ENCODE measurements at regions not wholly inside any gene's neighbourhood (a gene's known extent, or its start where the extent isn't known, plus 50 kb on each side); places are given as distances from the start of the nearest gene placed in this dataset.
"Not testable (repeated sequence)": the region's sequence is repeated elsewhere in the genome, so short reads cannot be mapped to it uniquely, and the experiment has no call there.

DNA sequence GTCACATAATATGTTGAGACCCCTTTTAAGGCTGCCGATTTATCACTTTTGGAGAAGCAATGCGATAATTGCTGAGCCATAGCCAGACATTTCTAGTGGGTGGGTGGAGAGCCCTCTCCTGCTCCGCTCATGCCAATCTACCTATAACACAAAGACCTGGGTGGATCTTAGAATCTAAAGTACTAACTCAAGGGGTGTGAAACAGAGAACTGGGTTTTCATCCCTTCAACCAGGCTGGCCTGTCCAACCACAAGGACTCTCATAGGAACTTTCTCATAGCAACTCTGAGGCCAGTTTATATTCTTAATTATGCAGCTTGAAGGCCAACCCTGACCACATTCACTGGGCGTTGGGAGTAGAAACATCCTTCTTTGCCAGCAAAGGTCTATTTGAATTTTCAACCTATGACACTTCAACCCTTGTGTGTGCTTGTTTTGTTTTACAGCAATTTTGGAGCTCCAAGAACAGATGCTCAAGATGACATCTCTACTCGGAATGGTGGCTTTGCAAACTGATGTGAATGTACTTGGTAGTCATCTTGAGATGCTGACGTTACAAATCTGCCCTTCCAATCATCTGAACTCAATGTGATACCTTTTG is 1198.2 kb upstream of the AUTS2 start:
- no peak for DNase-seq (ENCODE audit: low spot score)

DNA sequence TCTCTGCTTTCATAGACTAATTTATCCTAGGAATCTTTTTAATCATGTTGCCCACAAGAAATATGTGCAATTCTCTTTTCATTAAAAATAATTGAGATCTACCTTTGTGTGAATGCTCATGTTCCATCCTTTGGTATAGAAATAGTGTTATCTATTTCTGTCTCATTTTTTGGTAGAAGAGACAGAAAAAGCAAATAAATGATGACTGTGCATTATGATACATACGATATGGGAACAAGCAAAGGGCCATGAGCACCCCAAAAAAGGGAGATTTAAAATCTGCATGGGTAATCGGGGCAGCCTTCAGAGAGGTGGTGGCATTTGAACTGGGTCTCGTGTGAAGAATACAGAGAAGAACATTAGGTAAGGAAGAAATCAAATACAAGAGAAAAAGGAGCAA is 1197.5 kb upstream of the AUTS2 start:
- DNase-seq (ENCODE audit: low spot score), result no peak

DNA sequence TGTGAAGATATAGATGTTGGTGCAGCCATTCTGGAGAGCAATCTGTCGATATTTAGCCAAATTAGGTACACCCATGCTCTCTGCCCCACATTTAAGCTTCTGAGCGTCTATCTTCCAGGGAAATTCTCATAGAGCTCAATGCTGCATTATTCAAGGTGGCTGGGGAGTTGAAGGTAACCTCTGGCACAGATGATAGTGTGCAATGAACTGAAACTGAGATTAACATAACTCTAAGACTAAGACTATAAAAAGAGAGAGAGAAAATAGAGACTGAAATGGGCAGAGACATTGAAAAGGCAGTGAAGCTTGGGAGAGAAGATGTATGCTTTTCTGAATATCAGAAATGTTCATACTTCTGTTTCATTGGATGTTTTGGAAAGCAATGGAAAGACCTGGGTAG is 1197.0 kb upstream of the AUTS2 start:
- DNase-seq (ENCODE audit: low spot score), result no peak

DNA sequence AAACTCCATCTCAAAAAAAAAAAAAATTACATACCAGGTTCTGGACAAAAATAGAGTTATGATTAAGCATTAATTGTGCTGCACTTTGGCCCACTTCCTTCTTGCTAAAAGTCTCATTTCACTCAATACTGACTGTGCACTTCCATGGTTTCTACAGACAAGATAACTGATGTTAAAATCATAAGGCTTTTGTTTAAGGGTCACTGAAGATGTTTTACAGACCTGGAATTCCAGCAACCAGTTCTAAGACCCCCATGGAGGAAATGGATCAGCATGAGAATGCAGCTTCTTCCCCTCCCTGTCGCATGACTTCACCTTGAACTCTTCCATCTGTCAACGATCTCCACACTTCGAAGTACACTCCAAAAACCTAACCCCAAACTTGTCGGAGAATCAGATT is 1191.8 kb upstream of the AUTS2 start:
- DNase-seq (ENCODE audit: low spot score), result no peak

DNA sequence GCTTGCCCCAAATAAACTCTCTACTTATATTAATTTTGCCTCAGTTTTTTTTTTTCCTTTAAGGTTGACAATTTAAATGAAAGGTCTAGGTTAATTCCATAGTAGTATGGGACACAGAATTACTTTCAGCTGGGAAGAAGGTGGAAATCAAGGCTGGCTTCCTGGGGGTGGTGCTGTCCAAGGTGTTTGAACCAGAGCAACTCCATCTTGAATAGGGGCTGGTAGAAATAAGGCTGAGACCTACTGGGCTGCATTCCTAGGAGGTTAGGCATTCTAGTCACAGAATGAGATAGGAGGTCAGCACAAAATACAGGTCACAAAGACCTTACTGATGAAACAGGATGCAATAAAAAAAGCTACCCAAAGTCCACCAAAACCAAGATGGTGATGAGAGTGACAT is 1190.8 kb upstream of the AUTS2 start:
- DNase-seq (ENCODE audit: low spot score), result no peak

DNA sequence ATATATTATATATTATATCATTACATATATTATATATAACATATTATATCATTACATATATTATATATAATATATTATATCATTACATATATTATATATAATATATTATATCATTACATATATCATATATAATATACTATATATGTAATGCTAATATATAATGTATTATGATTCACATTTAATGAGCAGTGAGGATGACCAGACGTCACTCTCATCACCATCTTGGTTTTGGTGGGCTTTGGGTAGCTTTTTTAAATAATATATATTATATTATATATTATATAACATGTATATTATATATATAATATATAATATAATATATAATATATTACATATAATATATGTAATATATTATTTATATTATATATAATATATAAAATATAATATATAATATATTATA is 1189.4 kb upstream of the AUTS2 start:
- DNase-seq (ENCODE audit: low spot score), result no peak

DNA sequence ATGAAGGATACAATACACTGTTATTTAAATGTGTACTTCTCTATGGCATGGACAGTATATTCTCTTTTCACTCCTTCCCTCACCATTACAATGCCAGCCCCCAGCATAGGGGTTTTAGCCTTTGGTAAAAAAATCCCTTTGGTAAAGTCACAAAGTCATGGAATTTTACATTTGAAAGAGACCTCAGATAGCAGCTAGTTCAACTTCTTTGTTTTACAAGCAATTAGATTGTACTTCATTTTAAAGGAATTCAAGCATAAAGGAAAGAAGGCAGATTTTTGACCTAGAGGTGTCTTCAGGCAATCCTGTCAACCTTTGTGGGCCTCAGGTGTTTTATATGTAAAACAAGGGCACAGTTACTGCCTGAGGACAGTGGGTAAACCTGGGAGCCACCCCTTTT is 1188.4 kb upstream of the AUTS2 start:
- DNase-seq (ENCODE audit: low spot score), result no peak

DNA sequence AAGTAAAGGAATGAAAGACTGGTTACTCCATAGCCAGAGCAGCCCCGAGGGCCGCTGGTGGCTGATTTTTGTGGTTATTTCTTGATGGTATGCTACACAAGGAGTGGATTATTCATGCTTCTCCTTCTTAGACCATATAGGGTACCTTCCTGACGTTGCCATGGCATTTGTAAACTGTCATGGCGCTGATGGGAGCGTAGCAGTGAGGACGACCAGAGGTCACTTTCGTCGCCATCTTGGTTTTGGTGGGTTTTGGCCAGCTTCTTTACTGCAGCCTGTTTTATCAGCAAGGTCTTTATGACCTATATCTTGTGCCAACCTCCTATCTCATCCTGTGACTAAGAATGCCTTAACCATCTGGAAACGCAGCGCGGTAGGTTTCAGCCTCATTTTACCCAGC is 1187.6 kb upstream of the AUTS2 start:
- not testable (repeated sequence) for DNase-seq (ENCODE audit: low spot score)

DNA sequence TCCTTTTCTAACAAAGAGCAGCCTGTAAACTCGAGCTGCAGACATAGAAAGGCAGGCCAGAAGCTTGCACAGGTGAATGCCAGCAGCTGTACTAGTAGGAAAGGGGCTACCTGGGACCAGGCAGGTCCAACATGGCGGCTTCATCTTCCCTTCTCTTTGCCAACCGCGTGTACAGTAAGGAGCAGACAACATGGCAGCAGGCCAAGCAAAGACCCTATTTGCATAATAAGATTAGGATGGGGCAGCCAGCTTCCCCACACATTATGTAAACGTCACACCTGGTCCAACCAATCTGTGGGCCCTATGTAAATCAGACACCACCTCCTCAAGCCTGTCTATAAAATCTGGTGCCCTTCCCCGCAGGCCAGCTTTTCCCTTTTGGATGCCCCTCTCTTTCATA is 1186.5 kb upstream of the AUTS2 start:
- DNase-seq (ENCODE audit: low spot score), result no peak

DNA sequence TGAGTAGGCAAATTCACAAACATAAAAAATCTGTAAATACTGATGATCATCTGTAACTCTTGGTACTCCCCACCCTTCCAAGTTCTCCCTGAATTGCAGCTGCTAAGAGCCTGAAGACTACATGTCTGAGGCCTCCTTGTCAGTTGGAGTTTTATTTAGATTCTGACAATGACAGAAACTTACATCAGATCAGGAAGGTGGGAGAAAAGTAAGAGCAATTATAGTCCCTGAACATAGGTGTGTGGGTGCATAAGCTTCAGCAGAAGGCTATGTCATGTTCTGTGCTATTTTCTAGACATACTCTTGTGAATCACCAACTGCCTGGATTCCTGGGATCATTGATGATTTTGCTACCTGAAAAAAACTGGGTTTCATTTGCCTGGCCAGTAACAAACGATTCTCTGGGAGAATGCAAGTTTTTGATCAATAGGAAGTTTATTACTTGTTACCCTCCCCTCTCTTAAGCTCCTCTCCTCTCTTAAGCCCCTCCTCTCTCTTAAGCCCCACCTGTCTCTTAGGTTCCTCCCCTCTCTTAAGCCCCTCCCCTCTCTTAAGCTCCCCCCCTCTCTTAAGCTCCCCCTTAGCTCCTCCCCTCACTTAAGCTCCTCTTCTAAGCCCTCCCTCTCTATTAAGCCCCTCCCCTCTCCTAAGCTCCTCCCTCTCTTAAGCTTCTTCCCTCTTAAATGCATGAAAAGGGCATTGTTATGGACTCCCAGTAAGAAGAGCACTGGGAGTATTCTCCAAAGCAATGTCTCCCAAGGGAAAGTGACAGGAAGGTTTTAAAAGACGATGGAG is 1183.4 kb upstream of the AUTS2 start:
- peak; percentile 74 for DNase-seq (ENCODE audit: low spot score)

DNA sequence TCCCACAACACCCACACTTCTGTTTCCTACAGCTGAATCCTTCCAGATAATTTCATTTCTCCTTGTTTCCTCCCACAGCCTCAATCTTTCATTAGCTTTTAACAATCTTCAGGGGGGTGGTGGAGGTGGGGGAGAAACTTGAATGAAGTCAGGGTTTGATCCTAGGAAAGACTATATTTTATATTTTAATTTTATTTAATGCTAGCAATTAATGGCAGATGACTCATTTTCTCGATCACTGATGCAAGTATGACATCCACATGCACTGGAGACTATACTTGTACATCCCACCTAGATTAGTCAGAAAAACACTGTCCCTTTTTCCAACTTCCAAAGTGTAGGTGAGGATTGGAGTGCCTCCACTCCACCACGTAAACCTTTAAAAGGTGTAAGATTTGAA is 1181.3 kb upstream of the AUTS2 start:
- no peak for DNase-seq (ENCODE audit: low spot score)

DNA sequence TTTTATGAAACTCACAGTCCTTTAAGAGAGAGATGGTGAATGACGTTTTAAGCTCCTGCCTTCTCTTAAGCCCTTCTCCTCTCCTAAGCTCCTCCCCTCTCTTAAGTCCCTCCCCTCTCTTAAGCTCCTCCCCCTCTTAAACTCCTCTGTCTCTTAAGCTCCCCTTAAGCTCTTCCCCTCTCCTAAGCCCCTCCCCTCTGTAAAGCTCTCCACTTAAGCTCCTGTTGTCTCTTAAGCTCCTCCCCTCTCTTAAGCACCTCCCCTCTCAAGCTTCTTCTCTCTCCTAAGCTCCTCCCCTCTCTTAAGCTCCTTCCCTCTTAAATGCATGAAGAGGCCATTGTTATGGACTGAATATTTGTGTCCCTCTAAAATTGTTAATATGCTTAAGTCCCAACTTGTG is 1180.6 kb upstream of the AUTS2 start:
- peak; percentile 94 for DNase-seq (ENCODE audit: low spot score)

DNA sequence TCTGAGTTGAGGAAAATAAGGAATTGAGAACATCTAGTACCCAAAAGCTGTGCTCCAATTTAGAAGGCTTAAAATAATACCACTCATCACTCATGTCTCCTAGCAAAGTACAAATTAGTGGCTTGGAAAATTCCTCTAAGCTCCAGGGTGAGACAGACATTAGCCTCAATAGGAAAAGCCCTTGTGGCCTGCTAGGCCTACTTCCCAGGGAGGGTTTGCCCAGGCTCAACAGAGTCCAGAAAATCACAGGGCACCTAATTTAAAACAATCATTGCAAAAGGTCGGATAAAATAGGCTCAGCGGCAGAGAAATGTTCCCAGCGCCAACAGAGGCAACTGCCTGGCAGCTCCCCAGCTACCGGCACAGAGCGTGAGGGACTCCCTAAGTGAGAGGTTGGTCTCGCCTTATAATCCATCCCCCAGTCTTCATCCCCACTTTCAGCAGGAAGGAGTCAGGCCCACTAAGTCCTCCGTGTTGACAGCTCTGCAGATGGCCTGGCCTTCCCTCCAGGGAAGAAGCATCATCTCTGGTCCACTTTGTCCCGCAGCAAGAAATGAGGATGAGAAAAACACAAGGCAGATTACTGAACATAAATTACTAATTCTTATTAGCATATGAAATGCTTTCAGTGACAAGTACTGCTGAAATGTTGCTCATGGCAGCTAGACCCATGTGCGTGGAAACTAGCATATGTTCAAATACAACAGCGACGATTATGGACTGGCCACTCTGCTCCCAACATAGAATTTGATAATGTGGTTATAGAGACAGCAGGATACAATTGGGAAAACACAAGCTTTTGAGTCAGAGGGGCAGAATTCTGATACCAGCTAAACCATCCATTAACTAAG is 1177.7 kb upstream of the AUTS2 start:
- DNase-seq (ENCODE audit: low spot score), result no peak

DNA sequence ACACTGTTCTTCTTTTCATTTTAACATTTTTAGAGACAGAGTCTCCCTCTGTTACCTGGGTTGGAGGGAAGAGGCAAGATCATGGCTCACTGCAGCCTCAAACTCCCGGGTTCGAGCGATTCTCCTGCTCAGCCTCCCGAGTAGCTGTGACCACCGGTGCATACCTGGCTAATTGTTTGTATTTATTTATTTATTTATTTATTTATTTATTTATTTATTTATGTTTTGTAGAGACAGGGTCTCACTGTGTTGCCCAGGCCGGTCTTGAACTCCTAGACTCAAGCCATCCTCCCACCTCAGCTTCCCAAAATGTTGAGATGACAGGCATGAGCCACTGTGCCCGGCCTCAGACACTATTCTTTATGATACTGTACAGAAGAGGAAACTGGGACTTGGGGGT is 1176.6 kb upstream of the AUTS2 start:
- no peak for DNase-seq (ENCODE audit: low spot score)

DNA sequence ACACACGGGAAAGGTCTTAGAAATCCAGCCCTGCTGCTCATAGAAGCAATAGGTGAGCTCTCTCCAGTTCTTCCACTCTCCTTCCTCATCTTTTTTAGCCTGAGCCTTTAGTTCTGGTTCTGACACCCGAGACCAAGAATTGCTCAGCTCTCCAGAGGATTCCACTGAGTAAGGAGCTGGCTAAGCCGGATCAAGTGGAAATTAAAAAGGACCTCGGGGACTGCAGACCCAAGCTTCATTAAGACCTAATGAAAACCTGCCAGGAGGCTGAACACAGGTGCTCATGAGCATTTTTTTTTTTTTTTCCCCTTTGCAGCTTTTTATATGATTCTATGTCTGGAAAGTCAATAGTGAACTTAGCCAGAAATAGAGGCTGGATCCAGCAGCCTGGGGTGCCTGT is 1176.0 kb upstream of the AUTS2 start:
- no peak for DNase-seq (ENCODE audit: low spot score)

DNA sequence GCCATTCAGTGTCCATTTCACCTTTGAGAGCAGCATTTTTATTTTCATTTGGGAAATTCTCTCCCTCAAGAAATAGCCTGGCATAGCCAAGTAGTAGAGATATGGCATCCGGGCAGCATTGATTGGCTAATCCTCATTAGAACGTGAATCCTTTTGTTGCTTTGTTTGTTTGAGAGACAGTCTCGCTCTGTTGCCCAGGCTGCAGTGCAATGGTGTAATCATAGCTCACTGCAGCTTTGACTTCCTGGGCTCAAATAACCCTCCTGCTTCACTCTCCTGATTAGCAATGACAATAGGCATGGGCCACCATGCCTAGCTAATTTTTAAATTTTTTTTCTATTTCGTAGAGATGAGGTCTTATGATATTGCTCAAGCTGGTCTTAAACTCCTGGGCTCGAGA is 1174.9 kb upstream of the AUTS2 start:
- DNase-seq (ENCODE audit: low spot score), result no peak

DNA sequence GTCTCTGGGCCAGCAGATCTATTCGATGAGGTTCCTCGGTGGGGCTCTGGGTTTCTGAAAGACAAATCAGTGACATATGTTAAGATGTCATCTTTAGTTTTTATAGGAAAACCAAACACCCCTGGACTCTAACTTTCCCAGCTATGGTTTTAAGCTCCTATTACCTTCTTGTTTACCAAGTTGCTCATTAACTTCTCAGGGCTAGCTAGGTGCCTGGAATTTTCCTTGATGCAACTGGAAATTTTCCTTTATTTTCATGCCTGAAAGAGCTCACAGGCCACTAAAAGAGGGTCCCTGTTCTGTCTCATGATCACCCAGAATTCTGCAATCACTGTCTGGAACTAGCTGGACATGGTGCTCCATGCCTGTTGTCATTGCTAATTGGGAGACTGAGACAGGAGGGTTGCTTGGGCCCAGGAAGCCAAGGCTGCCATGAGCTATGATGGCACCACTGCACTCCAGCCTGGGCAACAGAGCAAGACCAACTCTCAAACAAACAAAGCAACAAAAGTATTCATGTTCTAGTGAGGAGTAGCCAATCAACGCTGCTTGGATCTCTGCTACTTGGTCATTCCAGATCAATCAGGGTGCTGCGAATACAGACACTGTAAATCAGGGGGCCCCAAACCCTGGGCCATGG is 1173.5 kb upstream of the AUTS2 start:
- no peak for DNase-seq (ENCODE audit: low spot score)

DNA sequence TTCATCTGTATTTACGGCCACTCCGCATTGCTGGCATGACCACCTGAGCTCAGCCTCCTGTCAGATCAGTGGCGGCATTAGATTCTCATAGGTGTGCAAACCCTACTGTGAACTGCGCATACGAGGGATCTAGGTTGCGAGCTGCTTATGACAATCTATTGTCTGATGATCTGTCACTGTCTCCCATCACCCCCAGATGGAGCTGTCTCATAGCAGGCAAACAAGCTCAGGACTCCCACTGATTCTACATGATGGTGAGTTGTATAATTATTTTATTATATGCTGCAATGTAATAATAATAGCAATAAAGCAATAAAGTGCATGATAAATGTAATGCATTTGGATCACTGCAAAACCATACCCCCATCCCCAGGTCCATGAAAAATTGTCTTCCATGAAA is 1172.9 kb upstream of the AUTS2 start:
- no peak for DNase-seq (ENCODE audit: low spot score)

DNA sequence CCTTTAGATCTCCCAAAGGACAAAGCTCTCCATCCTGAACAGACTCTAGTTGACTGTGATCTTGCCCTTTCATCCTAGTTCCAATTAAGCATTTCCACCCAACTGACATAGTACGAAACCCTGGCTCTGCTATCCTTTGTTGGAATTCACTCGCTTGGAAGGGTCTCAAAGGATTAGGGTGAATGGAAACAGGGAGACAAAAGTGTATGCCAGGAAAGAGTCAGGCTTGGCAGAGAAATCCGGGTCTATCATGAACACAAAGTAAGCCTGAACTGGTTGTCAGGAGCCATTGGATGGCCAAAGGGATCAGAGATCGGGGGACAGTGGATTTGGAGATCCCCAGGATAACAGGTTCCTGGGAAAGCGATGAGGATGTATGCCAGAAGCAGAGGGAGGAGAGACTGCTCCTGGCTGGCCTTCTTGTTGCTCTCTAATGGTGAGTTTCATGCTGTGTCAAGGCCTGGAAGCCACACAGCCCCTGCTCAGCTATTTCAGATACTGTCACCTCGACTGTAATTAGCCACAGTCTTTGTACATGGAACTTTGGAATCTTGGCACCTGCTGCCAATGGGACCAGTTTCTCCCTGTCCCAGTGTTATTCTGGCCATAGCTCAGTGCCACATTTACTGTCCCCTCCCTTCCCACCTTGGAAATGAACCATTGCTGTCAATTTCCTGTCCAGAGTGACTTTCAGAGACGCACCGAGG is 1168.7 kb upstream of the AUTS2 start:
- no peak for DNase-seq (ENCODE audit: low spot score)

DNA sequence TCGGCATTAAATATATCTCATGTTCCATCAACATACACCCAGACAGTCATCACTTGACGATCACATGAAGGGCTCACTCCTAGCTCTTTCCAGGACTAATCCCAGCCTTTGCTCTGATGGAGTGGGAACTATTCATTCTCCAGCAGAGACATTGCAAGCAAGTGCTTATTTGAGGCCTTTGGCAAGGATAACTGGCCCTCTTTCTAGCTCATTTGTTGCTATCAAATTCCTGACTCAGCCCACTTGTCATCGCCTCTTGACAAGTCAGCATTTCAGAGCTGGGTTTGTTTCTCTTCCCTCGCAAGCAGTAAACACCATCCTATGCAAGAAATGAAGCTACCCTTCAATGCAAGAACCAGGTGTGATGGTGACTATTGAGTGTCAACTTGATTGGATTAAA is 1165.7 kb upstream of the AUTS2 start:
- DNase-seq (ENCODE audit: low spot score), result no peak

DNA sequence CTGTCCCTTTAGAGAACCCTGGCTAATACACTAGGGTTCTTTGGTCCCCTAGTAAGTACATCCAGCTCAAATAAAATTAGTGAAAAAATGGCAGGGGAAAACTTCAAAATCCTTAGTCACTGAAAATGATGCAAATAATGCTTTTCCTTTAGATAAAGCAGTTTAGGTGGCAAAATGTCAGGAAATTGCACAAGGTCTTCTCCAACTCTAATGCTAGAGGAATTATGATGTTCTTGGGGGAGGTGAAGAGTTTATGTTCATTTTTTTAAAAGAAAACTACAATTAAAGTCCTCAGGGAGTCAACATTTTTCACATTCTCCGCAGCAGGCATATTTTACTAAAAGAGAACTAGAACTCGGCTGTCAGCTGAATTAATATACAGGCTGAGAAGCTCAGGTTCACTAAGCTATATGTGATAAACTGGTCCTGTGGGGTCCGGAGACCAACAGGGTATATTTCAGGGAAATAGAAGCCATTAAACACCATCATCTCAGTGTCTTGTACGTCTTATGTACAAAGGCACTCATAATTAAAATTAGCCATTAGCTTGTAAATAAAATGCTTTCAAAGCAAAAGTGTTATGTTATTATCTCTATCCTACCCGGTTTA is 1164.7 kb upstream of the AUTS2 start:
- no peak for DNase-seq (ENCODE audit: low spot score)

DNA sequence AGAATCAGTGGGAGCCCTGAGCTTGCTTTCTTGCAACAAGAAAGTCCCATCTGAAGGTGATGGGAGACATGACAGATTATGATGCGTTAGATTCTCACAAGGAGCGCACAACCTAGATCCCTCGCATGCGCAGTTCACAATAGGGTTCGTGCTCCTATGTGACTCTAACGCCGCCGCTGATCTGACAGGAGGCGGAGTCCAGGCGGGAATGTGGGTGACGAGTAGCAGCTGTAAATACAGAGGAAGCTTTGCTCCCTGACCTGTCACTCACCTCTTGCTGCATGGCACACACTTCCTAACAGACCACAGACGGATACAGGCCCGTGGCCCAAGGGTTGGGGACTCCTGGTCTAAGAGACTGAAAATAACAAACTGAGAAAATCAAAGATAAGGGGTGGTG is 1163.4 kb upstream of the AUTS2 start:
- no peak for DNase-seq (ENCODE audit: low spot score)
